H1 (cell line): ENCODE measurements at regions not wholly inside any gene's neighbourhood (a gene's known extent, or its start where the extent isn't known, plus 50 kb on each side); places are given as distances from the start of the nearest gene placed in this dataset.

Experiments used
- CTCF ChIA-PET: fragments of 300-600 bp; sonication (Branson Sonifier 250); formaldehyde crosslinking; loops from one replicate; lab custom pipeline; 2021; ENCODE audit not compliant: partially characterized antibody; lab: Charles Lee
- POLR2A ChIA-PET: fragments of 300-600 bp; sonication (Branson Sonifier 250); formaldehyde crosslinking; loops from one replicate; lab custom pipeline; 2021; ENCODE audit warnings: inconsistent platforms; ENCODE audit not compliant: partially characterized antibody; lab: Charles Lee
- DNase-seq, 2 experiments: peaks; one replicate each; pipeline versions ENCODE4 v3.0.0 to v3.0.0-alpha.2; 2010 to 2022; ENCODE audit warnings: low spot score in 2 of 2, low read depth in 1 of 2, mixed read lengths in 1 of 2
- FAIRE-seq: peaks from 2 replicates; lab custom pipeline; 2011; peaks lifted over from hg19 to GRCh38; lab: Jason Lieb, UNC
- H2AFZ ChIP-seq: 2 replicates; pipeline ENCODE4 v1.8.1; 2012; ENCODE audit warnings: low read length, inconsistent platforms
- H2AK5ac ChIP-seq: 2 replicates; pipeline ENCODE4 v1.6.1; 2013; ENCODE audit warnings: low read depth, low read length
- H2BK120ac ChIP-seq: replicated peaks from 2 replicates; pipeline ENCODE3; 2013; ENCODE audit warnings: low read depth, low read length, inconsistent platforms
- H2BK12ac ChIP-seq: 2 replicates; pipeline ENCODE4 v1.6.1; 2013; ENCODE audit warnings: low read depth, low read length
- H2BK15ac ChIP-seq: 2 replicates; pipeline ENCODE4 v1.6.1; 2013; ENCODE audit warnings: low read length
- H2BK20ac ChIP-seq: 2 replicates; pipeline ENCODE4 v1.6.1; 2013; ENCODE audit warnings: low read length
- H2BK5ac ChIP-seq: 2 replicates; pipeline ENCODE4 v1.6.1; 2013; ENCODE audit warnings: low read depth, low read length
- H3K14ac ChIP-seq: 2 replicates; pipeline ENCODE4 v1.6.1; 2013; ENCODE audit warnings: inconsistent platforms; ENCODE audit not compliant: insufficient read length
- H3K18ac ChIP-seq: 2 replicates; pipeline ENCODE4 v1.6.1; 2013; ENCODE audit warnings: low read length; ENCODE audit errors: extremely low read depth
- H3K23ac ChIP-seq: 2 replicates; pipeline ENCODE4 v1.6.1; 2013; ENCODE audit warnings: inconsistent platforms; ENCODE audit not compliant: insufficient read length
- H3K23me2 ChIP-seq: 2 replicates; pipeline ENCODE4 v1.6.1; 2013; ENCODE audit warnings: low read depth, low read length
- H3K27ac ChIP-seq: 2 replicates; pipeline ENCODE4 v1.6.1; 2011; ENCODE audit warnings: low read depth, low read length, inconsistent platforms
- H3K27me3 ChIP-seq, 4 experiments: replicated peaks in 1 of 4; 1 replicate in 1 of 4; 2 replicates in 3 of 4; pipeline versions ENCODE4 v1.6.1 to v1.8.1; 2011 to 2013; ENCODE audit warnings: low read length in 3 of 4, mild to moderate bottlenecking in 3 of 4, inconsistent platforms in 2 of 4, mixed read lengths in 2 of 4, moderate library complexity in 1 of 4; ENCODE audit not compliant: control insufficient read depth in 3 of 4, insufficient read depth in 3 of 4; ENCODE audit errors: extremely low read depth in 1 of 4
- H3K36me3 ChIP-seq, 4 experiments: 2 replicates each; pipeline versions ENCODE4 v1.6.1 to v1.8.1; 2011 to 2013; ENCODE audit warnings: mild to moderate bottlenecking in 4 of 4, low read length in 3 of 4, moderate library complexity in 2 of 4, control low read depth in 1 of 4, inconsistent platforms in 1 of 4; ENCODE audit not compliant: insufficient read depth in 4 of 4, control insufficient read depth in 2 of 4
- H3K4ac ChIP-seq: replicated peaks from 2 replicates; pipeline ENCODE3; 2013; ENCODE audit warnings: low read length, low read depth, mixed read lengths, inconsistent platforms; ENCODE audit not compliant: insufficient read length
- H3K4me1 ChIP-seq, 4 experiments: replicated peaks in 1 of 4; 1 replicate in 1 of 4; 2 replicates in 3 of 4; pipeline versions ENCODE4 v1.6.1 to v1.8.1; 2011 to 2013; ENCODE audit warnings: low read length in 3 of 4, inconsistent platforms in 2 of 4, mixed read lengths in 1 of 4; ENCODE audit not compliant: insufficient read depth in 4 of 4, control insufficient read depth in 3 of 4
- H3K4me2 ChIP-seq, 2 experiments: 2 replicates each; pipeline versions ENCODE4 v1.6.1 to v1.8.1; 2011 to 2013; ENCODE audit warnings: low read depth in 2 of 2, low read length in 2 of 2, control low read depth in 1 of 2, inconsistent platforms in 1 of 2, mild to moderate bottlenecking in 1 of 2; ENCODE audit not compliant: insufficient read depth in 1 of 2
- H3K4me3 ChIP-seq, 4 experiments: fragments of 200-600, 300-600 bp in 1 of 4; sonication (generic), shearing (Covaris generic), sonication (Bioruptor Twin) in 1 of 4; 2 replicates each; pipeline versions ENCODE4 v1.5.1 to v1.8.1; 2011 to 2016; ENCODE audit warnings: low read length in 4 of 4, low read depth in 3 of 4, control low read depth in 2 of 4, inconsistent platforms in 2 of 4, mild to moderate bottlenecking in 2 of 4, mixed read lengths in 1 of 4, moderate library complexity in 1 of 4; ENCODE audit not compliant: insufficient read depth in 2 of 4; ENCODE audit errors: extremely low read depth in 1 of 4
- H3K56ac ChIP-seq: replicated peaks from 2 replicates; pipeline ENCODE3; 2013; ENCODE audit warnings: low read depth, mild to moderate bottlenecking, mixed read lengths, low read length, inconsistent platforms; ENCODE audit not compliant: insufficient read length
- H3K79me1 ChIP-seq: 2 replicates; pipeline ENCODE4 v1.6.1; 2013; ENCODE audit warnings: low read depth, low read length, control low read depth
- H3K79me2 ChIP-seq, 2 experiments: 2 replicates each; pipeline versions ENCODE4 v1.6.1 to v1.8.1; 2012 to 2013; ENCODE audit warnings: low read length in 2 of 2, mild to moderate bottlenecking in 2 of 2, inconsistent platforms in 1 of 2; ENCODE audit not compliant: insufficient read depth in 2 of 2, control insufficient read depth in 1 of 2
- H3K9ac ChIP-seq, 4 experiments: replicated peaks in 1 of 4; 1 replicate in 1 of 4; 2 replicates in 3 of 4; pipeline versions ENCODE4 v1.6.1 to v1.8.1; 2011 to 2013; ENCODE audit warnings: low read depth in 3 of 4, low read length in 3 of 4, control low read depth in 2 of 4, mild to moderate bottlenecking in 2 of 4, moderate library complexity in 2 of 4, inconsistent platforms in 1 of 4; ENCODE audit errors: extremely low read depth in 1 of 4
- H3K9me3 ChIP-seq, 2 experiments: 2 replicates each; pipeline versions ENCODE4 v1.6.1 to v1.8.1; 2012 to 2013; ENCODE audit warnings: mild to moderate bottlenecking in 2 of 2, moderate library complexity in 2 of 2, control low read depth in 1 of 2, inconsistent platforms in 1 of 2, low read depth in 1 of 2, low read length in 1 of 2, mixed read lengths in 1 of 2; ENCODE audit not compliant: insufficient read depth in 2 of 2
- H4K20me1 ChIP-seq, 2 experiments: replicated peaks in 1 of 2; 2 replicates each; pipeline versions ENCODE3 to v1.8.1; 2011 to 2013; ENCODE audit warnings: inconsistent platforms in 2 of 2, low read length in 2 of 2, mild to moderate bottlenecking in 1 of 2; ENCODE audit not compliant: insufficient read depth in 2 of 2, control insufficient read depth in 1 of 2
- H4K5ac ChIP-seq: 2 replicates; pipeline ENCODE4 v1.6.1; 2013; ENCODE audit warnings: low read length, low read depth, mixed read lengths, inconsistent platforms; ENCODE audit not compliant: insufficient read length
- H4K8ac ChIP-seq: 2 replicates; pipeline ENCODE4 v1.8.0; 2013; ENCODE audit warnings: mild to moderate bottlenecking, moderate library complexity, low read length, inconsistent platforms; ENCODE audit not compliant: insufficient read depth; ENCODE audit errors: extremely low read depth
- H4K91ac ChIP-seq: replicated peaks from 2 replicates; pipeline ENCODE3; 2013; ENCODE audit warnings: low read length, mixed read lengths, inconsistent platforms; ENCODE audit not compliant: insufficient read length
- BACH1 ChIP-seq: IDR thresholded peaks from 2 replicates; pipeline ENCODE4 v1.6.1; 2012; ENCODE audit warnings: low read length, improper control_type of control experiment
- E2F6 ChIP-seq: IDR thresholded peaks from 2 replicates; pipeline ENCODE4 v1.6.1; 2012; ENCODE audit warnings: inconsistent platforms
- NRF1 ChIP-seq: IDR thresholded peaks from 2 replicates; pipeline ENCODE4 v1.6.1; 2011; ENCODE audit warnings: mild to moderate bottlenecking, low read depth, low read length, improper control_type of control experiment
- WGBS, 2 experiments: shearing (Covaris generic) in 1 of 2; methylation state at CpG; one replicate each; pipeline versions ENCODE4 v1.1.6 to v1.1.7; 2013 to 2015; ENCODE audit warnings: low lambda C conversion rate in 2 of 2, mixed read lengths in 2 of 2, inconsistent platforms in 1 of 2, low coverage in 1 of 2, missing lambda C conversion rate in 1 of 2; ENCODE audit not compliant: insufficient replicate concordance in 2 of 2, insufficient coverage in 1 of 2, insufficient read length in 1 of 2; ENCODE audit errors: extremely low coverage in 1 of 2, missing lambda C conversion rate in 1 of 2; 5-methylcytosine and 5-hydroxymethylcytosine counted together

GRCh38 chr4:126262665-126263064 lies 947.9 kb downstream of the FAT4 start:
- Histone ChIP-seq H3K23me2 (no peaks in the 10 kb centered on the region), H3K9ac (no peak overlapping the region), H4K91ac (no peak overlapping the region), H2BK5ac (no peak overlapping the region), H3K9me3 (no peaks in the 10 kb centered on the region), H2AFZ (no peak overlapping the region), H2BK15ac (no peak overlapping the region), H3K56ac (no peak overlapping the region), H2BK20ac (no peak overlapping the region), H3K18ac (no peak overlapping the region), H3K4me2 (no peak overlapping the region), H3K14ac (no peak overlapping the region), H3K4me3 (no peak overlapping the region), H2AK5ac (no peak overlapping the region), H3K27me3 (no peaks in the 10 kb centered on the region), H4K5ac (no peak overlapping the region), H3K36me3 (no peaks in the 10 kb centered on the region), H4K8ac (no peak overlapping the region), H2BK12ac (no peak overlapping the region), H4K20me1 (no peaks in the 10 kb centered on the region), H2BK120ac (no peak overlapping the region), H3K4ac (no peak overlapping the region), H3K79me2 (no peaks in the 10 kb centered on the region), H3K23ac (no peak overlapping the region), H3K79me1 (no peaks in the 10 kb centered on the region), H3K27ac (no peak overlapping the region), H3K4me1 (no peaks in the 10 kb centered on the region)
- CTCF ChIA-PET = no interaction called here
- POLR2A ChIA-PET = no interaction called here
- WGBS, 2 experiments = 100% methylated on average over 2 of the region's 2 CpGs; no CpG with 5 or more reads in 1 of the 2 experiments
- FAIRE-seq (no peak), DNase-seq (no peak)
- TF ChIP-seq BACH1 = no peak
- no peak for TF ChIP-seq NRF1
- no peak for TF ChIP-seq E2F6
